Glutamatergic neuron (in vitro differentiated cells): ENCODE measurements at regions not wholly inside any gene's neighbourhood (a gene's known extent, or its start where the extent isn't known, plus 50 kb on each side); places are given as distances from the start of the nearest gene placed in this dataset.

ENCODE experiments used
- DNase-seq: peaks from one replicate; pipeline ENCODE4 v3.0.0; 2022
- H3K27ac Mint-ChIP-seq: one replicate; pipeline ENCODE4 v1.8.0; 2020; ENCODE audit warnings: mild to moderate bottlenecking, mixed read lengths, inconsistent platforms; ENCODE audit not compliant: unreplicated experiment
- H3K27me3 Mint-ChIP-seq: one replicate; pipeline ENCODE4 v1.8.0; 2020; ENCODE audit warnings: mild to moderate bottlenecking, moderate library complexity, mixed read lengths, inconsistent platforms; ENCODE audit not compliant: unreplicated experiment
- H3K36me3 Mint-ChIP-seq: one replicate; pipeline ENCODE4 v1.8.0; 2020; ENCODE audit warnings: mild to moderate bottlenecking, mixed read lengths, inconsistent platforms; ENCODE audit not compliant: unreplicated experiment
- H3K4me1 Mint-ChIP-seq: one replicate; pipeline ENCODE4 v1.8.0; 2020; ENCODE audit warnings: mild to moderate bottlenecking, low read depth, mixed read lengths, inconsistent platforms; ENCODE audit not compliant: unreplicated experiment
- H3K4me3 Mint-ChIP-seq: one replicate; pipeline ENCODE4 v1.8.0; 2020; ENCODE audit warnings: mild to moderate bottlenecking, mixed read lengths, inconsistent platforms; ENCODE audit not compliant: unreplicated experiment
- H3K9me3 Mint-ChIP-seq: one replicate; pipeline ENCODE4 v1.8.0; 2020; ENCODE audit warnings: mild to moderate bottlenecking, moderate library complexity, mixed read lengths, inconsistent platforms; ENCODE audit not compliant: unreplicated experiment
- CTCF ChIP-seq: fragments of 200-600 bp; sonication (generic); IDR thresholded peaks from one replicate; pipeline ENCODE4 v1.5.0; 2021; ENCODE audit not compliant: partially characterized antibody, unreplicated experiment

GRCh38 chr4:24321616-24322015 lies 262.7 kb downstream of the DHX15 start:
- no peak for TF ChIP-seq CTCF
- no peak for DNase-seq
- H3K27me3 Mint-ChIP-seq = peaks cover 4% of the 10 kb centered on the region
- no peaks in the 10 kb centered on the region for H3K9me3 Mint-ChIP-seq
- H3K27ac Mint-ChIP-seq = no peak overlapping the region
- H3K36me3 Mint-ChIP-seq = no peaks in the 10 kb centered on the region
- H3K4me3 Mint-ChIP-seq = no peak overlapping the region
- H3K4me1 Mint-ChIP-seq = peaks cover 10% of the 10 kb centered on the region

GRCh38 chr4:24321131-24321530 lies 263.2 kb downstream of the DHX15 start:
- Mint-ChIP-seq H3K27ac (no peak overlapping the region), H3K9me3 (no peaks in the 10 kb centered on the region), H3K27me3 (peaks cover 2% of the 10 kb centered on the region), H3K4me1 (peaks cover 10% of the 10 kb centered on the region), H3K36me3 (no peaks in the 10 kb centered on the region), H3K4me3 (no peak overlapping the region)
- TF ChIP-seq CTCF = no peak
- no peak for DNase-seq

- Mint-ChIP-seq H3K9me3 (no peaks in the 10 kb centered on the region), H3K36me3 (no peaks in the 10 kb centered on the region), H3K4me3 (no peak overlapping the region), H3K27me3 (no peaks in the 10 kb centered on the region), H3K4me1 (peaks cover 10% of the 10 kb centered on the region), H3K27ac (no peak overlapping the region)
- no peak for DNase-seq
- no peak for TF ChIP-seq CTCF
These were observed 265.0 kb downstream of the DHX15 start for GRCh38 chr4:24319387-24319786.

- H3K9me3 Mint-ChIP-seq = no peaks in the 10 kb centered on the region
- H3K36me3 Mint-ChIP-seq = no peaks in the 10 kb centered on the region
- TF ChIP-seq CTCF = no peak
- no peaks in the 10 kb centered on the region for H3K27me3 Mint-ChIP-seq
- DNase-seq = no peak
- H3K4me1 Mint-ChIP-seq = no peaks in the 10 kb centered on the region
- no peak overlapping the region for H3K27ac Mint-ChIP-seq
- no peak overlapping the region for H3K4me3 Mint-ChIP-seq
These were observed 269.3 kb downstream of the DHX15 start for GRCh38 chr4:24315056-24315455.

GRCh38 chr4:24312261-24312913 lies 272.0 kb downstream of the DHX15 start:
- Mint-ChIP-seq H3K9me3 (no peaks in the 10 kb centered on the region), H3K27me3 (no peaks in the 10 kb centered on the region), H3K36me3 (no peaks in the 10 kb centered on the region), H3K4me1 (no peaks in the 10 kb centered on the region), H3K4me3 (no peak overlapping the region), H3K27ac (no peak overlapping the region)
- DNase-seq = no peak
- no peak for TF ChIP-seq CTCF
